Suppressor macrophage treated with lipopolysaccharide for 4 hours (primary cell): ENCODE measurements at regions not wholly inside any gene's neighbourhood (a gene's known extent, or its start where the extent isn't known, plus 50 kb on each side); places are given as distances from the start of the nearest gene placed in this dataset.
"Not testable (repeated sequence)": the region's sequence is repeated elsewhere in the genome, so short reads cannot be mapped to it uniquely, and the experiment has no call there.

Experiments
- DNase-seq: peaks from one replicate; pipeline ENCODE4 v3.0.0-alpha.2; 2020

GRCh38 chr9:74036549-74037231 is 460.4 kb upstream of the RORB start:
- DNase-seq: no peak

DNA sequence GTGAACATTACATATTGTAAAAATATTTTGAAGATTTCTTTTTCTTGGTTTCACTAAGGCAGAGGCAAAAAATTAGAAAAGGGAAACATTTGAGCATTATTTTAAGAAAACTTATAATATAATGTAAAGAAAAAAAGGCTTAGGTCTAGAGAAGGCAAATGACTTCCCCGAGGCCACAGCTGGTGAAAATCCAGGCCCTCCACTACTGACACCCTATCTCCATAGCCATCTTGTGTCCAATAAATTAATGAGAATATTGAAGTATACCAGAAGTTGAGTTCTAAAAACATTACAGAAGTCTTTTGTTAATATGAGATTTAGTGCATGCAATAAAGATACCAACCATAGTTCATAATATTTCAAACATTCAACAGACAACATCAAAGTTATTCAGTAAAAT is 459.9 kb upstream of the RORB start:
- no peak for DNase-seq

DNA sequence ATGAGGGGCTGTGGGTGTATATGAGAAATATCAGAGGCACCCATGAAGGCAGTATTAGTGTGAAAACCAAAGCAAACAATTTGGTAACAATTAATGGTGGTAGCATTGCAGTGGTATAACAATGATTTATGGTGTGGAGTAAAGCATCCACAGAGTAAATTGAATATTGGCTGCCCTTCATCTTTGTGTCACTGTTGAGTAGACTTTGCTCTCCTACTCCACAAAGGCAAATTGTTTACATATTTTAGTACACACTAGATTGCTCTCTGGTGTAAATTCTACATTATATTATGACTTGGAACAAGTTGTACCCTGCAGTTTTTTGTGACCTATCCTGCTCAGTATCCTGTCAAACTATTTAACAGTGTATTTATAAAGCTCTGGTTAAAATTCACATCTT is 455.5 kb upstream of the RORB start:
- DNase-seq: no peak

- no peak for DNase-seq
Measured at GRCh38 chr9:74044844-74045243, 452.3 kb upstream of the RORB start.

- no peak for DNase-seq
Measured at GRCh38 chr9:74056023-74056422, 441.1 kb upstream of the RORB start.

DNA sequence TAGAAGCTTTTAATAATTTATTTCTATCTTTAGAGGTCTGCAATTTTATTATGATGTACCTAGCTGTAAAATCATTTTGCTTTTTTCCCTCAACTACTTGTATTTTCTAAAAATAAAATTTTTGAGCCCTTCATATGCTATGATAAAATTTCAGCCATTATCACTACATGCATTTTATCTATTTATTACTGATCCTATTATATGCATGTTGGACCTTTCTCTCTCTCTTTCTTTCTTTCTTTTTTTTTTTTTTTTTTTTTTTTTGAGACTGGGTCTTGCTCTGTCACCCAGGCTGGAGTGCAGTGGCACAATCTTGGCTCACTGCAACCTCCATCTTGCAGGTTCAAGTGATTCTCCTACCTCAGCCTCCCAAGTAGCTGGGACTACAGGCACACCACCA is 440.1 kb upstream of the RORB start:
- DNase-seq: not testable (repeated sequence)

GRCh38 chr9:74064702-74065101 is 432.4 kb upstream of the RORB start:
- DNase-seq: no peak

DNA sequence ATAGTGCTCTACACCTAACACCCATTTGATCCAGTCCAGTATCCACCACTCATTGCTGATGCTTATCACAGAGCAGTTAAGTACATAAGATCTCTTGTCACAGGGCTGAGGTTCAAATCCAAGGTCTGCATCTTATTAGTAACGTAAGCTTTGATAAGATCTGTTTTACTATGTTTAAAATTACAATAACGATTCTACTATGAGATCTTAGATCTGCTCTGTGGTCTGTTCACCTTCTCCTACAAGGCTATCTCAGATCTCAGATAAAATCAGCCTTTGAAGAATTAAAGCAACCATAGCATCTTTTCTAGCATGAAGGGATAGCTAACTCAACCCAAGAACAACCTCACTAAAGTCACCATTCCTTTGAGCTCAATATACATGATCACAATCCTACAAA is 431.0 kb upstream of the RORB start:
- DNase-seq: no peak

DNA sequence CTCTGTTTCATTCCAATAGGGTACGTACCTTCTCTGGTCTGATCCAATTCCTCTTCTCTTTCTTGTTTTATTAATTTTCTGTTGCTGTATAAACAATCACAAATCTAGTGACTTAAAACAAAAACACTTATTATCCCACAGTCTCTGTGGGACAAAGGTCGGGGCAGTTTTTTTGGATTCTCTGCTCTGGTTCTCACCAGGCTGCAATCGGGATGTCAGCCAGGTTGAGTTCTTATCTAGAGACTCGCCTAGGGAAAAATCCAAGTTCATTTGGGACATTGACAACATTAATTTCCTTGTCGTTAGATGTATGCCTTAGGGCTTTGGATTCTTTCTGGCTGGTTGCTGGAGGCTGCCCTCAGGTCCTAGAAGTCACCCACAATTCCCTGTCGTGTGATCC is 430.5 kb upstream of the RORB start:
- no peak for DNase-seq

DNA sequence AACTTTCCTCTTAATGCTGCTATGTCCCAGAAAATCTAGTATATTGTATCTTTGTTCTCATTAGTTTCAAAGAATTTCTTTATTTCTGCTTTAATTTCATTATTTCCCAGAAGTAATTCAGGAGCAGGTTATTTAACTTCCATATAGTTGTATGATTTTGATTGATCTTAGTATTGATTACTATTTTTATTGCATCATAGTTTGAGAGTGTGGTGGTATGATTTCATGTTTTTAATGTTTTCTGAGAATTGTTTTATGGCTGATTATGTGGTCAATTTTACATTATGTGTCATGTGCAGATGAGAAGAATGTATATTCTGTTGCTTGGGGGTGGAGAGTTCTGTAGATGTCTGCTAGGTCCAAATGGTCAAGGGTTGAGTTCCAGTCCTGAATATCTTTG is 425.6 kb upstream of the RORB start:
- DNase-seq: no peak

- DNase-seq: no peak
Measured at GRCh38 chr9:74073897-74074296, 423.2 kb upstream of the RORB start.

DNA sequence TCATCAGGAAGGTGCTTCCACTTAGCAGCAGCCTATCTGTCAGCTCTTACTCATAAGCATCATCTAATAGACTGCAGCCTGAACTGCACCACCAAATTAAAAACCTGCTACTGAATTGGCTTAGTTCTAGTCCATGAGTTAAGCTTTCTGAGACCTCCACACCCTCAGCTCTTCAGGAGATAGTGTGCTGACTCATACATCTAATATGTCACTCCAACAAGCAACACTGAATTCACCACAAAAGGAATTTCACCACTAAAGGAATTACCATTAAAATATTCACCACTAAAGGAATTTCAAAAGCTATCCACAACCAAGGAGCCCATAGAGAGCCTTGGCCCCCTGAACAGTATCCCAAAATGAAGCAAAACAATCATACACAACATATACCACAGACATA is 418.5 kb upstream of the RORB start:
- DNase-seq: no peak

GRCh38 chr9:74080652-74081051 is 416.5 kb upstream of the RORB start:
- not testable (repeated sequence) for DNase-seq

DNA sequence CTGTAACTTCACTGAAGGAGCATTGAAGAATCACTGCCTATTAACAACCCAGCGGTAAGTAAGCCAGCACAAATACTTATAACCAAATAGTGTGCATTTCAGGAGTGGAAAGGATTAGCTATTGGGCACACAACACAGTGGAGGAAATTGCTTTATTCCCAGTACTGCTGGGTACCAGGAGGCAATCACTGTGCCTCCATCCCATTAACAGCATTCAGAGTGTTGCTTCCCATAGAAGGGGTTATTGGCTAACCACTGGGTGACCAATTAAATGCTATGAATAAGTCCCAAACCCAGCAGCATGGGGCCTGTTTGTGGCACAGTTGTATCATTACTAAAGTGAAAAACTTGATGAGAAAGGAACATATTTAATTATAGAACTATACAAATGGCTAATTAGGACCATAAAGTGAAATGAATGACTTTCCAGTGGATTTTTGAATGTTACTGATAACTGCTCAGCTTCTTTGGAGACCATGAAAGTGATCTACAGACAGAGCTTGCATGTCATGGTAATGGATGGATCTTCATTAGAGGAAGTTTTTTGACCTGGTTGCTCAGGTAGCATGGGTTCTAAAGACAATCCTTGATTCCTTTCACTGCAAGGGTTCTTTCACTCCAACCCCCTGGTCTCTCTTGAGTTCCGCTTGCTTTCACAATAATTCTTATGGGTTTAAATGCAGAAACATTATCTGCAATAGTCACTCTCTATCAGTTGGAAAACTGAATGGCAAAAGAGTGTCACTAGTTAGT is 413.3 kb upstream of the RORB start:
- no peak for DNase-seq

DNA sequence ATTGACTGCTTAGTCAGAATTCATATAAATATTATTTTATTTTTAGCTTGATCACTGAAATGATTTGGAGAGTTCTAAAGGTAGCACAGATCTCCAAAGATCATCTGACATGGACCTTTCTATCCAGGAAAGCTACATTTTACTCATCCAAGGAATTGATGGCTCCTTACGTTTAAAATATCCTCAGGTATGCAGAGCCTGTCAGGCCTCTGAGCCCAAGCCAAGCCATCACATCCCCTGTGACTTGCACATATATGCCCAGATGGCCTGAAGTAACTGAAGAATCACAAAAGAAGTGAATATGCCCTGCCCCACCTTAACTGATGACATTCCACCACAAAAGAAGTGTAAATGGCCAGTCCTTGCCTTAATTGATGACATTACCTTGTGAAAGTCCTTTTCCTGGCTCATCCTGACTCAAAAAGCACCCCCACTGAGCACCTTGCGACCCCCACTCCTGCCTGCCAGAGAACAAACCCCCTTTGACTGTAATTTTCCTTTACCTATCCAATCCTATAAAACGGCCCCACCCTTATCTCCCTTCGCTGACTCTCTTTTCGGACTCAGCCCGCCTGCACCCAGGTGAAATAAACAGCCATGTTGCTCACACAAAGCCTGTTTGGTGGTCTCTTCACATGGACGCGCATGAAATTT is 411.6 kb upstream of the RORB start:
- not testable (repeated sequence) for DNase-seq

DNA sequence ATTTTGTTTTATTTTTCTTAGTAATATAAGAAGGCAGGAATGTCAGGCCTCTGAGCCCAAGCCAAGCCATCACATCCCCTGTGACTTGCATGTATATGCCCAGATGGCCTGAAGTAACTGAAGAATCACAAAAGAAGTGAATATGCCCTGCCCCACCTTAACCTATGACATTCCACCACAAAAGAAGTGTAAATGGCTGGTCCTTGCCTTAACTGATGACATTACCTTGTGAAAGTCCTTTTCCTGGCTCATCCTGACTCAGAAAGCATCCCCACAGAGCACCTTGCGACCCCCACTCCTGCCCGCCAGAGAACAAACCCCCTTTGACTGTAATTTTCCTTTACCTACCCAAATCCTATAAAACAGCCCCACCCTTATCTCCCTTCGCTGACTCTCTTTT is 406.2 kb upstream of the RORB start:
- DNase-seq: not testable (repeated sequence)

GRCh38 chr9:74092491-74092834 is 404.7 kb upstream of the RORB start:
- no peak for DNase-seq

DNA sequence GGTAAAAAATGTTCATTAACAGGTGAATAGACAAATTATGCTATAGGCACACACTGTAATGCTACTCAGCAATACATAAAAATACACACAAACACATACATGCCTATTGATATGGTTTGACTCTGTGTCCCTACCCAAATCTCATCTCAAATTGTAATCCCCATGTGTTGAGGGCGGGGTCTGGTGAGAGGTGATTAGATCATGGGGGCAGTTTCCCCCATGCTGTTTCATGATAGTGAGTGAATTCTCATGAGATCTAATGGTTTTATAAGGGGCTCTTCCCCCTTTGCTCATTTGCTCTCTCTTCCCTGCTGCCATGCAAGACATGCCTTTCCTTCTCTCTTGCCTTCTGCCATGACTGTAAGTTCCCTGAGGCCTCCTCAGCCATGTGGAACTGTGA is 403.1 kb upstream of the RORB start:
- DNase-seq: not testable (repeated sequence)

DNA sequence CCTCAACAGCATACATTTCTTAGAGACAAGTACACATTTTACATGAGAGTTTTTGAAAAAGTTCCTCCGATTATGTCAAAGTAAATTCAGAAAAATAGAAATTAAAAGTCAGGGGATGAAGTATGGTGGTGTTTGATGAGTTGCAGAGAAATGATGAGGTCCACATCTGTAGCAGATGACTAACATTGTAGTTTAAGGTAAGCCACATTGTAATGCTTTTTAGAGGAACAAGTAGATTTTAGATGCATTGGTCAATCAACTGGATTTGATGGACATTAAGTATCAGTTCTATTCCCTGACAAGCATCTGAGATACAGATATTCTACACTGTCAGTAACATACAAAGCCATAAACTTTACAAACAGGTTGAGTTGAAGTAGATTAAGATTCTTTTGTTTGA is 402.4 kb upstream of the RORB start:
- no peak for DNase-seq

- no peak for DNase-seq
Measured at GRCh38 chr9:74095925-74096324, 401.2 kb upstream of the RORB start.

- no peak for DNase-seq
Measured at GRCh38 chr9:74096420-74096819, 400.7 kb upstream of the RORB start.

GRCh38 chr9:74100042-74100441 is 397.1 kb upstream of the RORB start:
- no peak for DNase-seq

DNA sequence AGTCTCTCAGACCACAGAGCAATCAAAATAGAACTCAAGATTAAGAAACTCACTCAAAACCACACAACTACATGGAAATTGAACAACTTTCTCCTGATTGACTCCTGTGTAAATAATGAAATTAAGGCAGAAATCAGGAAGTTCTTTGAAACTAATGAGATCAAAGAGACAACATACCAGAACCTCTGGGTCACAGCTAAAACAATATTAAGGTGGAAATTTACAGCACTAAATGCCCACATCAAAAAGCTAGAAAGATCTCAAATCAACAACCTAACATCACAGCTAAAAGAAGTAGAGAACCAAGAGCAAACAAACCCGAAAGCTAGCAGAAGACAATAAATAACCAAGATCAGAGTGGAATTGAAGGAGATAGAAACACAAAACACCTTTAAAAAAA is 395.0 kb upstream of the RORB start:
- not testable (repeated sequence) for DNase-seq

GRCh38 chr9:74102702-74103101 is 394.4 kb upstream of the RORB start:
- DNase-seq: no peak
